Activated naive CD8-positive, alpha-beta T cell treated with anti-CD3 and anti-CD28 coated beads for 36 hours (primary cell): ENCODE measurements at regions not wholly inside any gene's neighbourhood (a gene's known extent, or its start where the extent isn't known, plus 50 kb on each side); places are given as distances from the start of the nearest gene placed in this dataset.
"Not testable (repeated sequence)": the region's sequence is repeated elsewhere in the genome, so short reads cannot be mapped to it uniquely, and the experiment has no call there.

ENCODE experiments used
- DNase-seq: peaks from one replicate; pipeline ENCODE4 v3.0.0; 2021
- H3K27ac Mint-ChIP-seq: one replicate; pipeline ENCODE4 v1.8.0; 2022; ENCODE audit warnings: mild to moderate bottlenecking, moderate library complexity, mixed read lengths
- H3K27me3 Mint-ChIP-seq: one replicate; pipeline ENCODE4 v1.8.0; 2022; ENCODE audit warnings: mild to moderate bottlenecking, mixed read lengths
- H3K36me3 Mint-ChIP-seq: one replicate; pipeline ENCODE4 v1.8.0; 2021; ENCODE audit warnings: mild to moderate bottlenecking, mixed read lengths
- H3K4me1 Mint-ChIP-seq: one replicate; pipeline ENCODE4 v1.8.0; 2021; ENCODE audit warnings: mixed read lengths
- H3K4me3 Mint-ChIP-seq: one replicate; pipeline ENCODE4 v1.8.0; 2022; ENCODE audit warnings: mild to moderate bottlenecking, moderate library complexity, mixed read lengths
- H3K9me3 Mint-ChIP-seq: one replicate; pipeline ENCODE4 v1.8.0; 2022; ENCODE audit warnings: mixed read lengths

DNA sequence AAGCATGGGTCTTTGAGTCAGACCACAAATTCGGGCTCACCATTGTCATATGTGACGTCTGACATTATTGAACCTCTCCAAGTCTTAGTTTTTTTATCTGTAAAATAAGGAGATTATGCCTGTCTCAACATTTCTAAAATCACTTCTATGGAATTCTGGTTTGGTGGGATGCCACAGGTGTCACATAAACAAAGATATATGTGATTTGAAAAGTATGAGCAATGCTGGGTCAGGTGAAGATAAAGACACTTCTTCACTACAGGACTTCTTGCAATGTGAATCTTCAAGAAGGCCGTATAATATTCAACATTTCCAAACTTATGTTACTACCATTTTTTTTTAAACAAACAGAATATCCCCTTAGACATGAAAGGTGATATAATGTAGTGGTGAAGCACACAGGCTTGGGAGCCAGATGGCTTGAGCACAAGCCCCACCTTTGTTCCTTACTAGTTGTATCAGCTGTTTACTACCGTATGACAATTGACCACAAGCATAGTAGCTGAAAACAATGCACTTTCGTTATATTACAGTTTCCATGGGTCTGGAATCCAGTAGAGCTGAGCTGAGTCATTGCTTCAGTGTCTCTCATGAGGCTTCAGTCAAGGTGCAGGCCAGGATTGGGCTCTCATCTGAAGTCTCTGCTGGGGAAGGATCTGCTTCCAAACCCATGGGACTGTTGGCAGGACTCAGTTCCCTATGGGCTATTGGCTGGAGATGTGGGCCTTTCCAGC lies 87.7 kb downstream of the UTP18 start:
- no peaks in the 10 kb centered on the region for H3K36me3 Mint-ChIP-seq
- no peak for DNase-seq
- no peak overlapping the region for H3K27ac Mint-ChIP-seq
- peaks cover 7% of the 10 kb centered on the region for H3K27me3 Mint-ChIP-seq
- H3K4me3 Mint-ChIP-seq = no peak overlapping the region
- no peaks in the 10 kb centered on the region for H3K9me3 Mint-ChIP-seq
- H3K4me1 Mint-ChIP-seq = no peaks in the 10 kb centered on the region

- Mint-ChIP-seq H3K36me3 (no peaks in the 10 kb centered on the region), H3K4me1 (no peaks in the 10 kb centered on the region), H3K27ac (no peak overlapping the region), H3K27me3 (peaks cover 7% of the 10 kb centered on the region), H3K4me3 (no peak overlapping the region), H3K9me3 (no peaks in the 10 kb centered on the region)
- no peak for DNase-seq
These were observed 90.7 kb downstream of the UTP18 start for GRCh38 chr17:51351080-51351479.

DNA sequence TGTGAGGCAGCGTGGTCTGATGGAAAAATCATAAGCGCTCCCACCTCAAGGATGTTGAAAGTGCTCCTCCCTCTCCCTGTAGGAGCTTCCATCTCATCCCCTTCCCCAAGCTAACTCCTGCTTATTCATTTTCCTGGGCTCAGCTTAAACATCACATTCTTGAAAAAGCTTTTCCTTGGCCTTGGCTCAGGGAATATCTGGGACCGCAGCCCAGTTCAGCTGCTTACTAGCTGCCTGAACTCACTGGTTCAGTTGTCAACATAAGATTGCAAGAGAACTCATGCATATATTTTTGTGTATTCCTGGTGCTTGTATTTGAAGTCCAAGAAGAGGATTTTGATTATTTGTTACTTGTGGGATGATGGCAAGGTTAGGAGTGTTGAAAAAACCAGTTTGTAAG lies 91.5 kb downstream of the UTP18 start:
- no peak for DNase-seq
- H3K27me3 Mint-ChIP-seq = peaks cover 7% of the 10 kb centered on the region
- no peaks in the 10 kb centered on the region for H3K36me3 Mint-ChIP-seq
- no peaks in the 10 kb centered on the region for H3K9me3 Mint-ChIP-seq
- H3K4me1 Mint-ChIP-seq = no peaks in the 10 kb centered on the region
- no peak overlapping the region for H3K4me3 Mint-ChIP-seq
- no peak overlapping the region for H3K27ac Mint-ChIP-seq

DNA sequence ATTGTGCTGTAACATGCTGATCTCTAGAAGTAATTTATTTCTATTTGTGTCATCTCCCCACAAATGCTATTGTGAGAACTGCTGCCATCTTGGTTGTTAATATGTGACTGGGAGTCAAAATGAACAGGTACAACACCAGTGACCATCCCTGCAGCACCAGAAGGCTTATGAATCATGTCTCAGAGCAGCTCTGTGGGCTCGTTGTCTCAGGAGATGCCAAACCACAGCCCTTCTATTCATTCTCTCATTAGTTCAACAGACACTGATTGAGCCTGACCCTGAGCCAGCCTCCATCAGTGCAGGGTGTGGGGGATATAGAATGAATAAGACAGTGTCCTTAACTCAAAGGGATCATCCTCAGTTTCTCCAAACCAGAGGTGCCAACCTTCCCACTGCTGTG lies 92.5 kb downstream of the UTP18 start:
- no peak for DNase-seq
- Mint-ChIP-seq H3K9me3 (no peaks in the 10 kb centered on the region), H3K27ac (no peak overlapping the region)

DNA sequence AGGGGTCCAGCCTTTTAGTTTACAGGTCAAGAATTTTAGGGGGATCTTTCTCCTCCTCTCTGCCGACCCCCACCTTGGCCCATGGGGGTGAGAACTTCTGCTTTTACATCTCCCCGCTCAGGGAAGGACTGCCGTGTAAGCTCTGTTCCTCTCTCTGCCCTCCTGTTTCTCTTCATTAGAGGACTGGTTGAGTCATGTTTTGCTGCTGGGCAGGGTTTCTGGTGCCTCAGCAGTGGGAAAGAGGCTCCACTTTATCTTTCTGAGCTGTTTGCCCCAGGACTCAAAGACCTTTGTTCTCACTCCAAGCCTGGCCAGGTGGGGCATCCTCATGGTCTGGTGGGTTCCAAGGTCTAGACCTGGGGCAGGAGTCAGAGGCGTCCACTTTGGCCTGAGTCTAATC lies 93.0 kb downstream of the UTP18 start:
- Mint-ChIP-seq H3K27me3 (peaks cover 7% of the 10 kb centered on the region), H3K4me1 (no peaks in the 10 kb centered on the region), H3K27ac (no peak overlapping the region), H3K4me3 (no peak overlapping the region), H3K36me3 (no peaks in the 10 kb centered on the region), H3K9me3 (no peaks in the 10 kb centered on the region)
- no peak for DNase-seq

More for the DNA sequence above, 92.5 kb downstream of the UTP18 start:
- no peak overlapping the region for H3K4me3 Mint-ChIP-seq
- no peaks in the 10 kb centered on the region for H3K36me3 Mint-ChIP-seq
- H3K27me3 Mint-ChIP-seq = peaks cover 7% of the 10 kb centered on the region
- no peaks in the 10 kb centered on the region for H3K4me1 Mint-ChIP-seq

DNA sequence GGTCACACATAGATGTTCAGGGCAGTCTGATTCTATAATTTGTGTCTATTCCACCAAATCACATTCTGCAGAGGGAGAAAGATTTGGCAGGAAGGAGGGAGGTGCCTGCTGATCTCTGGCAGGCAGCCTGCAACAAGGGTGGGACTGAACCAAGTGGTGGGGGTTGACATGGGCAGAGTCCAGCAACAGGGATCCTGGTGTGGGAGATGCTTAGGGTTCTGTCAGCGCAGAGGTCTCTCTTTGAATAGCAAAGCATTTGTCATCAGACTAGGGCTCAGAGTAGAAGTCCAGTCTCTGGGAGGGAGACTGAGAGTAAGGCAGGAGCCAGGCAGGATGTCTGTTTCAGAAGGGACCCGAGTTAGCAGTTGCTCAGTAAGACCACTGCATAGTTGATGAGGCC lies 94.6 kb downstream of the UTP18 start:
- Mint-ChIP-seq H3K36me3 (no peaks in the 10 kb centered on the region), H3K4me3 (no peak overlapping the region), H3K27ac (no peak overlapping the region), H3K4me1 (no peaks in the 10 kb centered on the region), H3K9me3 (no peaks in the 10 kb centered on the region), H3K27me3 (peaks cover 12% of the 10 kb centered on the region)
- DNase-seq = no peak

GRCh38 chr17:51355441-51356410 lies 95.4 kb downstream of the UTP18 start:
- H3K36me3 Mint-ChIP-seq = no peaks in the 10 kb centered on the region
- no peaks in the 10 kb centered on the region for H3K9me3 Mint-ChIP-seq
- no peak overlapping the region for H3K27ac Mint-ChIP-seq
- H3K4me3 Mint-ChIP-seq = no peak overlapping the region
- no peaks in the 10 kb centered on the region for H3K4me1 Mint-ChIP-seq
- H3K27me3 Mint-ChIP-seq = peaks cover 7% of the 10 kb centered on the region
- no peak for DNase-seq

GRCh38 chr17:51359055-51359454 lies 98.7 kb downstream of the UTP18 start:
- H3K27me3 Mint-ChIP-seq = peaks cover 5% of the 10 kb centered on the region
- no peaks in the 10 kb centered on the region for H3K4me1 Mint-ChIP-seq
- no peaks in the 10 kb centered on the region for H3K9me3 Mint-ChIP-seq
- H3K27ac Mint-ChIP-seq = no peak overlapping the region
- H3K4me3 Mint-ChIP-seq = no peak overlapping the region
- H3K36me3 Mint-ChIP-seq = no peaks in the 10 kb centered on the region
- DNase-seq = no peak

GRCh38 chr17:51362811-51363585 lies 102.7 kb downstream of the UTP18 start:
- H3K4me3 Mint-ChIP-seq = no peak overlapping the region
- no peak overlapping the region for H3K27ac Mint-ChIP-seq
- no peaks in the 10 kb centered on the region for H3K9me3 Mint-ChIP-seq
- peaks cover 12% of the 10 kb centered on the region for H3K4me1 Mint-ChIP-seq
- H3K27me3 Mint-ChIP-seq = peaks cover 5% of the 10 kb centered on the region
- peaks cover 2% of the 10 kb centered on the region for H3K36me3 Mint-ChIP-seq
- no peak for DNase-seq

GRCh38 chr17:51365090-51365489 lies 104.7 kb downstream of the UTP18 start:
- peaks cover 12% of the 10 kb centered on the region for H3K4me1 Mint-ChIP-seq
- H3K36me3 Mint-ChIP-seq = peaks cover 2% of the 10 kb centered on the region
- H3K27ac Mint-ChIP-seq = peak overlapping the region; percentile 42
- H3K27me3 Mint-ChIP-seq = no peaks in the 10 kb centered on the region
- no peaks in the 10 kb centered on the region for H3K9me3 Mint-ChIP-seq
- H3K4me3 Mint-ChIP-seq = no peak overlapping the region
- DNase-seq = no peak

GRCh38 chr17:51366866-51367265 lies 106.5 kb downstream of the UTP18 start:
- Mint-ChIP-seq H3K4me1 (peaks cover 15% of the 10 kb centered on the region), H3K4me3 (no peak overlapping the region), H3K9me3 (no peaks in the 10 kb centered on the region), H3K27ac (no peak overlapping the region), H3K36me3 (peaks cover 2% of the 10 kb centered on the region), H3K27me3 (no peaks in the 10 kb centered on the region)
- no peak for DNase-seq

DNA sequence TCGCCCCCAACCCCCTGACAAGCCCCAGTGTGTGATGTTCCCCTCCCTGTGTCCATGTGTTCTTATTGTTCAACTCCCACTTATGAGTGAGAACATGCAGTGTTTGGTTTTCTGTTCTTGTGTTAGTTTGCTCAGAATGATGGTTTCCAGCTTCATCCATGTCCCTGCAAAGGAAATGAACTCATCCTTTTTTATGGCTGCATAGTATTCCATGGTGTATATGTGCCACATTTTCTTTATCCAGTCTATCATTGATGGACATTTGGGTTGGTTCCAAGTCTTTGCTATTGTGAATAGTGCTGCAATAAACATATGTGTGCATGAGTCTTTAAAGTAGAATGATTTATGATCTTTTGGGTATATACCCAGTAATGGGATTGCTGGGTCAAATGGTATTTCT lies 107.5 kb downstream of the UTP18 start:
- H3K4me3 Mint-ChIP-seq, H3K36me3 Mint-ChIP-seq, DNase-seq, H3K27me3 Mint-ChIP-seq, H3K27ac Mint-ChIP-seq, H3K9me3 Mint-ChIP-seq: not testable (repeated sequence)
- peaks cover 19% of the 10 kb centered on the region for H3K4me1 Mint-ChIP-seq

GRCh38 chr17:51371732-51372151 lies 111.4 kb downstream of the UTP18 start:
- H3K9me3 Mint-ChIP-seq = peaks cover 4% of the 10 kb centered on the region

DNA sequence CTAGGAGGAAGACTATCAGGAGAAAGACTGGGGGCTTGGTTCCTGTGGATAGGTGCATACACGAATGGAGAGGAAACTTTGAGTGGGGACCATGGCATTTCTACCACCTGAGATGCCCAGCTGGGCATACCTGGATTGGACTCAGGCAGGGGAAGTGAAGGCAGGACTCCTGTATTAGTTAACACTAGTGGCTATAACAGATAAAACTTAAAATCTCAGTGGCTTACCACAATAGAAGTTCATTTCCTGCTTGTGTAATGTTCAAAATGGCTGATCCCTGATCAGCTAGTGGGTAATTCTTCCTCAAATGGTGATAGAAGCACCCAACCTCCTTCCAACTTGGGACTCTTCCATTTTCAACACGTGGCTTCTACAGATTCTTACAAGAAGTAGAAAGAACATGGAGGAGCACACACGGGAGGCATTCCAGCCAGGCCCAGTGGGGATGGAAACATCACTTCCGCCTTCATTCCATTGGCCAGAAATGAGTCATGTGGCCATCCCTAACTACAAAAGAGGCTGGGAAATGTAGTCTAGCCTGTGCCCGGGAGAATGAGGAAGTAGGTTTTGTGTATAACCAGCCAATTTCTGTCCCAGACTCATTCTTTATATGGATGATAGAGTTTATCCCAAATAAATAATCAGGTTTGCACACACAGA lies 112.1 kb downstream of the UTP18 start:
- no peaks in the 10 kb centered on the region for H3K36me3 Mint-ChIP-seq
- H3K9me3 Mint-ChIP-seq = peaks cover 4% of the 10 kb centered on the region
- H3K27ac Mint-ChIP-seq = no peak overlapping the region
- H3K4me1 Mint-ChIP-seq = peaks cover 8% of the 10 kb centered on the region
- H3K27me3 Mint-ChIP-seq = no peaks in the 10 kb centered on the region
- H3K4me3 Mint-ChIP-seq = peak overlapping the region; percentile 35
- DNase-seq = peak; percentile 6

More at GRCh38 chr17:51371732-51372151, 111.4 kb downstream of the UTP18 start:
- Mint-ChIP-seq H3K27me3 (no peaks in the 10 kb centered on the region), H3K27ac (no peak overlapping the region), H3K4me3 (peak overlapping the region; percentile 30), H3K4me1 (peaks cover 8% of the 10 kb centered on the region), H3K36me3 (peaks cover 2% of the 10 kb centered on the region)
- peak; percentile 38 for DNase-seq
